Natural killer cell (primary cell): ENCODE measurements at regions not wholly inside any gene's neighbourhood (a gene's known extent, or its start where the extent isn't known, plus 50 kb on each side); places are given as distances from the start of the nearest gene placed in this dataset.
"Not testable (repeated sequence)": the region's sequence is repeated elsewhere in the genome, so short reads cannot be mapped to it uniquely, and the experiment has no call there.

Source experiments
- ATAC-seq, 3 donors: fragments of 150-1000 bp in 2 of 3; fragments of 200-7000 bp in 1 of 3; cut with Tn5 transposase; 1 replicate in 1 of 3; 2 replicates in 2 of 3; pipeline ENCODE4 v1.10.0; 2021; ENCODE audit warnings: mild to moderate bottlenecking in 2 of 3, moderate library complexity in 2 of 3
- DNase-seq, 2 donors: peaks; one replicate each; pipeline versions ENCODE4 v3.0.0 to v3.0.0-alpha.2; 2013 to 2021; ENCODE audit warnings: mixed read lengths in 1 of 2
- H3K27ac ChIP-seq: one replicate; pipeline ENCODE4 v1.5.1; 2013; ENCODE audit warnings: mild to moderate bottlenecking, low read length
- H3K27me3 ChIP-seq: one replicate; pipeline ENCODE4 v1.6.1; 2013; ENCODE audit warnings: low read length; ENCODE audit not compliant: control insufficient read depth, insufficient read depth
- H3K36me3 ChIP-seq: one replicate; pipeline ENCODE4 v1.6.1; 2013; ENCODE audit warnings: low read length; ENCODE audit not compliant: control insufficient read depth, insufficient read depth
- H3K4me1 ChIP-seq: one replicate; pipeline ENCODE4 v1.6.1; 2013; ENCODE audit warnings: low read length; ENCODE audit not compliant: control insufficient read depth, insufficient read depth
- H3K4me3 ChIP-seq: one replicate; pipeline ENCODE4 v1.5.1; 2013; ENCODE audit warnings: low read length
- H3K9me3 ChIP-seq: one replicate; pipeline ENCODE4 v1.6.1; 2013; ENCODE audit warnings: low read length; ENCODE audit not compliant: control insufficient read depth, insufficient read depth
- H3K27ac Mint-ChIP-seq, 2 donors: one replicate each; pipeline ENCODE4 v1.8.0; 2022; ENCODE audit warnings: mild to moderate bottlenecking in 2 of 2, mixed read lengths in 2 of 2, moderate library complexity in 1 of 2
- H3K27me3 Mint-ChIP-seq, 2 donors: one replicate each; pipeline ENCODE4 v1.8.0; 2022; ENCODE audit warnings: low read depth in 2 of 2, mixed read lengths in 2 of 2
- H3K36me3 Mint-ChIP-seq: one replicate; pipeline ENCODE4 v1.8.0; 2022; ENCODE audit warnings: mixed read lengths
- H3K4me1 Mint-ChIP-seq, 2 donors: one replicate each; pipeline ENCODE4 v1.8.0; 2022; ENCODE audit warnings: mixed read lengths in 2 of 2
- H3K4me3 Mint-ChIP-seq: one replicate; pipeline ENCODE4 v1.8.0; 2022; ENCODE audit warnings: mild to moderate bottlenecking, moderate library complexity, mixed read lengths
- H3K9me3 Mint-ChIP-seq, 2 donors: one replicate each; pipeline ENCODE4 v1.8.0; 2022; ENCODE audit warnings: mixed read lengths in 2 of 2
- CTCF ChIP-seq: fragments of 200-600 bp; IDR thresholded peaks from one replicate; pipeline ENCODE4 v1.8.0; 2022; ENCODE audit warnings: antibody characterized with exemption
- WGBS: methylation state at CpG from one replicate; pipeline ENCODE4 v1.1.7; 2013; ENCODE audit warnings: missing lambda C conversion rate; ENCODE audit not compliant: insufficient coverage; 5-methylcytosine and 5-hydroxymethylcytosine counted together
- intact Hi-C: fragments of 100-400 bp; cut with micrococcal nuclease; formaldehyde crosslinking; loops from one replicate; pipeline ENCODE4 v1.14.2; 2022

GRCh38 chr7:142562688-142563087, 186.6 kb upstream of the PRSS1 start:
- Mint-ChIP-seq H3K27me3 (peaks cover 9 to 12% of the 10 kb centered on the region in 2 donors), H3K9me3 (no peaks in the 10 kb centered on the region), H3K4me1 (peaks cover 6 to 22% of the 10 kb centered on the region in 2 donors), H3K36me3 (no peaks in the 10 kb centered on the region), H3K27ac (no peak overlapping the region), H3K4me3 (no peak overlapping the region)
- WGBS, result 86% methylated on average over 1 of the region's 1 CpG
- no peak overlapping the region for H3K27ac ChIP-seq
- no peaks in the 10 kb centered on the region for H3K9me3 ChIP-seq
- DNase-seq (no peak), ATAC-seq (no peak)
- no peak overlapping the region for H3K4me3 ChIP-seq
- no peaks in the 10 kb centered on the region for H3K27me3 ChIP-seq
- TF ChIP-seq CTCF, result no peak
- H3K4me1 ChIP-seq, result no peaks in the 10 kb centered on the region
- intact Hi-C loops, result no loop called here
- no peaks in the 10 kb centered on the region for H3K36me3 ChIP-seq

GRCh38 chr7:142561396-142561795, 187.9 kb upstream of the PRSS1 start:
- H3K4me1 ChIP-seq, H3K9me3 Mint-ChIP-seq, DNase-seq, H3K4me3 Mint-ChIP-seq, H3K27ac Mint-ChIP-seq, H3K27ac ChIP-seq, H3K27me3 ChIP-seq, H3K36me3 Mint-ChIP-seq, H3K9me3 ChIP-seq, H3K4me3 ChIP-seq, ATAC-seq, H3K36me3 ChIP-seq, intact Hi-C loops: not testable (repeated sequence)
- Mint-ChIP-seq H3K27me3 (peaks cover 9 to 10% of the 10 kb centered on the region in 2 donors), H3K4me1 (peaks cover 6 to 12% of the 10 kb centered on the region in 2 donors)
- 88% methylated on average over 3 of the region's 3 CpGs for WGBS

GRCh38 chr7:142560770-142561169, 188.5 kb upstream of the PRSS1 start:
- H3K36me3 ChIP-seq, H3K9me3 Mint-ChIP-seq, DNase-seq, H3K27me3 Mint-ChIP-seq, H3K36me3 Mint-ChIP-seq, H3K4me3 ChIP-seq, H3K27me3 ChIP-seq, H3K4me1 Mint-ChIP-seq, H3K4me3 Mint-ChIP-seq, H3K27ac ChIP-seq, intact Hi-C loops, H3K9me3 ChIP-seq, H3K27ac Mint-ChIP-seq, H3K4me1 ChIP-seq, ATAC-seq: not testable (repeated sequence)
- WGBS, result 8% methylated on average over 2 of the region's 6 CpGs

GRCh38 chr7:142560166-142560565, 189.1 kb upstream of the PRSS1 start:
- no peak overlapping the region for H3K27ac Mint-ChIP-seq
- H3K4me1 Mint-ChIP-seq, result peaks cover 6 to 9% of the 10 kb centered on the region in 2 donors
- no peak overlapping the region for H3K4me3 Mint-ChIP-seq
- ATAC-seq, result no peak
- no peak for DNase-seq
- Histone ChIP-seq H3K4me1 (no peaks in the 10 kb centered on the region), H3K27me3 (no peaks in the 10 kb centered on the region), H3K27ac (no peak overlapping the region), H3K4me3 (no peak overlapping the region), H3K36me3 (no peaks in the 10 kb centered on the region), H3K9me3 (no peaks in the 10 kb centered on the region)
- H3K27me3 Mint-ChIP-seq, result peaks cover 5 to 9% of the 10 kb centered on the region in 2 donors
- WGBS, result 95% methylated on average over 1 of the region's 2 CpGs
- TF ChIP-seq CTCF, result no peak
- intact Hi-C loops, result no loop called here
- no peaks in the 10 kb centered on the region for H3K9me3 Mint-ChIP-seq
- H3K36me3 Mint-ChIP-seq, result no peaks in the 10 kb centered on the region
